ENCODE measurements at regions not wholly inside any gene's neighbourhood (a gene's known extent, or its start where the extent isn't known, plus 50 kb on each side); places are given as distances from the start of the nearest gene placed in this dataset.
"Not testable (repeated sequence)": the region's sequence is repeated elsewhere in the genome, so short reads cannot be mapped to it uniquely, and the experiment has no call there.

DNA sequence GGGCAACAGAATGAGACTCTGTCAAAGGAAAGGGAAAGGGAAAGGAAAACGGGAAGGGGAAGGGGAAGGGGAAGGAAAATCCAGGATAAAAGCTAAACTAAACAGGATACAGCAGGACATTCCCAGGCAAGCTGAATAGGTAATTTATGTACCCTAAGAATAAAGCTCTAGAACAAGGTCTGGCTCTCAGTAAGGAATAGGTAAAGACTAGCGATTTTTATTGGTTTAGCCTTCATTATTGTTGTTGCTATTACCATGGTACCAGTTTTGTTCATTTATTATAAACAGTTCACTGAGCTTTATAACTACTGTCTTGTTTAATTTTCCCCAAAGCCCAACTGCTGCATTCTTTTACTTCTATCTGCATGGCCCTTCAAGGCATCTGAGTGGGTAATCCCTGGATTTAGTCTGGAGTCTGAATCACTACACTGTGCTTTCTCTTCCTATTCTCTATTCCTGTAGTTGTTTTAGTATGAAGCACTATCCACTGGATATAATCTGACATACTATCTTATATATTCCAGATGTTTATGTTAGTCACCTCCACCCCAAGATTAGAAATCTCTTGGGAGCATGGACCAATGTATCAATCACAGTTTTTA lies 127.1 kb upstream of the TANK start:
- DNase-seq: no peak

DNA sequence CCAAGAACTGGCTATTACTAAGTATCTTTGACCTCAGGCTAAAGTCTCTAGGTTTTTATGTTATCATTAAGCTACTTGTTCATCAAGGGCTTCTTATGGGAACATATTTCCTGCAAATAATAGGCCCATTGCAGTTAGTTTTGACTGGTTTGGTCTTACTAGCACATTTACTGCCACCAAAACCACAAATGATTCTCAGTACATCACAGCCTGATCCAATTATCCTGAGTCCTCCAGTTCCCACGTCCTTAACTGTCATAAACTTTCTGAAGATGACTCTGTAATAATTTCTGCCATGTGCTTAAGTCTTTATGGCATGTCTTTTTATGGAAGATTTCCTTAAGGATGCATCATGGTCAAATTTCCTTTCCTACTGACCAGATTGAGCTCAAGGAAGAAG lies 123.3 kb upstream of the TANK start:
- DNase-seq: no peak

DNA sequence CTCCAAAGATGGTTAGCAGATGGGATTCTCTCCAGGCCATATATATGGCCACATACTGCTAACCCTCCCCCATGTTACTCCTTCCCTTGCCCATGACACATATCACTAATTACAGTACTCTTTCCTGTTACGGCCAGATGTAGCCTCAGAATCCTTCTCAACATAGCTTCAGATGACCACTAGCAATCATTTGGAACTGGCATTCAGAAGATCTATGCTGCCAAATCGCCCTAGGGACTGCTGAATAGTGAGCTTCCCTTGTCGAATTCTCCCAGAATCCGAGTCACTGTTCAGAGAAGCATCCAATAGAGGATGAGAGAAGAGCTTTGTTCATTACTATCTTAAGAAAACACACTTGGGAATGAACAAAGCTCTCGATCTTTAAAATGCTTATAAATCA lies 121.2 kb upstream of the TANK start:
- DNase-seq: no peak

DNA sequence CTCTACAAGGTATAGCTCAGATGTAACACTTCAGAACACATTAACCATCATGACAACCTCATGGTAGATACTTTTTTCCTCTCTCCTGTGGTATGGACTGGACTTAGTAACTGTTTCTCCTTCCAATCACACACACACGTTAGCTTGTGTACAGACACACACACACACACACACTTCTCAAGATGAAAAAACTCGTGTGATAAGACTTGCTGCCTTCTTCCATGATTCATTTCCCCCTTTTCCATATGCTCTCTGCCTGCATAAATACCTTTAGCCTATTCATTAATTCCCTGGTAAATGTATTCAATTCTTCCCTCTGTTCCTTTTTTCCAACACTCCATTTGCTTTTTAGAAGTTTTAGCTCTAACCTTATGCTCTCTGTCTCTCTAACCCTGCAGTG lies 118.9 kb upstream of the TANK start:
- DNase-seq: no peak

- no peak for DNase-seq
Measured at GRCh38 chr2:161042990-161043625, 117.1 kb upstream of the TANK start.

DNA sequence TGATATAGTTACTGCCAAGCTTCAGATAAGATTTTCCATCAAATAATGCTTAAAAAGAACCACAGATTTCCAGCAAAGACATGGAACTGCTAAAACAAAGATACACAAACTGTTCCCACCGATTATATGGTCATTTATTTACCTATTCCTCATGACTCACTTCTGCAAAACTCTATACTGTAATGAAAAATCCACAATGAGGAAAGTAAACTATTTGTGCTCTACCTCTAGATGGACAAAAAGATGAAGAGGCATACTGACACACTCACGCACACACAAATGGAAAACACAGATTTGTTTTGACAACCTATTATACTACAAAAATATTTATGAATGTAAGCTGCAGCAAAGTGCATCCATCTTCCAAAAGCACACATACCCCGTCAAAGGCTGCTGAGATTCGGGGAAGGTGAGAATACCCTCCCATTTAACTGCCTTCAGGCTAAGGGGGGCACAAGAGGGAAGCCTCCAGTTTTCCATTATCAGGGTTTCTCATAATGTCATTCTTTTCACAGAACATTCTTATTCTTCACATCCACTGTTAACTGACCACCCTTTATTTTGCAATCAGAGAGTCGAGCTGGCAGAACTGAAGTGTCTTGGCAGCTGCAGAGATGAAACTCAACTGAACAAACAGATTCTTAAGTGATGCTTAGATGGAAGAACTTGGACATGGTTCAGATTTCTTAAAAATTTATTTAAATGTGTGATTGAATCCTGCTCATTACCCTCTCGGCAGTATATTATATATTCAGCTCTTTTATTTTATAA lies 115.9 kb upstream of the TANK start:
- no peak for DNase-seq

DNA sequence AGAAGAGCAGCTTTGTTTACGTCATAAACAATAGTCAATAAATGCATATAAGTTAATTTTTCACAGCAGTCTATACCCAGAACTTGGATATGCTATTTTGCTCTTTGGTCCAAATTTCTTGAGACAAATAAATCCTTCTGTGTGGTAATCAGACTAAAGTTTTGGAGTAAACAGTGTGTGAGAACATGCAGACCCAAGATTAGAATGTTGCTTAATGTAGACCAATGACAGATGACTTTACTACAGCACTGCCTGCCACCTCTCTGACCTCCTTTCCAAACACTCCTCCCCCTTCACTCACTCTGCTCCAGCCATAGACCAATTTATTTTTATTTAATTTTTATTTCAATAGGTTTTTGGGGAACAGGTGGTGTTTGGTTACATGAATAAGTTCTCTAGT lies 115.3 kb upstream of the TANK start:
- DNase-seq: no peak

DNA sequence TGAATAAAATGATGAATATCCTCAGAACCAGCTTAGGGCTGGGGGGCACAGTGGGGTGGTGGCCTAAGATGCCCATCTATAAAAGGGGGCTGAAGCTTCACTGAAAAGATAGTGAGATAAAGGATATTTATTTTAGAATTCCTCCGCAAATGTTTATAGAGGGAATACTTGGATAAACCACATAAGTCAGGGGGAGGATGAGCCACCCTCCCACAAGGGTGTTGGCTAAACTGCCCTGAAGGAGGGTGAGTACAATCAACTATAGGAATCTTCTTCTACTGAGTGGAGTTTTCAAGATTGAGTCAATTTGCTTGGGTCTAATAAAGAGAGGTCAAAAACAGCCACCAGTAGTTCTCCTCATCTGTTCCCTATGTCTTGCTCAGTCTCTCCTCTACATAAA lies 114.5 kb upstream of the TANK start:
- DNase-seq: no peak

GRCh38 chr2:161046876-161047275 lies 113.4 kb upstream of the TANK start:
- DNase-seq: no peak

DNA sequence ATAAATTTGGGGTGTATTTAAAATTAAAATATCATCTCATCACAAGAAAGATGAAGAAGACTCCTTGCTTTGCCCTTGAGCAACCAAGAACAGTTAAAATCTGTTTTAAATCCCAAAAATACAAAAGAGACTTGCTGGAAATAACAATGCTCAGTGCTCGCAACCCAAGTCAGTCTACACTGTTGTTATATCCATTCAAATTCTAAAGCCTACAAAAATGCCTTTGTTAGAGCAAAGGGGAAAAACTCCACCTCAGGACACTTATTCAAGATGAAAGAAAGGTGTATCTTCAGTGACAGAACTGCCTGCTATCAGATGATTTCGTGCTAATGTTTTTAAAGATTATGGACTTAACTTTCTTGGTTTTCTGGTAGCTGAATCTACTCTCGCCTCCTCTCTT lies 111.9 kb upstream of the TANK start:
- DNase-seq: no peak

- no peak for DNase-seq
Measured at GRCh38 chr2:161049559-161049958, 110.7 kb upstream of the TANK start.

- DNase-seq: no peak
Measured at GRCh38 chr2:161052214-161052613, 108.0 kb upstream of the TANK start.

DNA sequence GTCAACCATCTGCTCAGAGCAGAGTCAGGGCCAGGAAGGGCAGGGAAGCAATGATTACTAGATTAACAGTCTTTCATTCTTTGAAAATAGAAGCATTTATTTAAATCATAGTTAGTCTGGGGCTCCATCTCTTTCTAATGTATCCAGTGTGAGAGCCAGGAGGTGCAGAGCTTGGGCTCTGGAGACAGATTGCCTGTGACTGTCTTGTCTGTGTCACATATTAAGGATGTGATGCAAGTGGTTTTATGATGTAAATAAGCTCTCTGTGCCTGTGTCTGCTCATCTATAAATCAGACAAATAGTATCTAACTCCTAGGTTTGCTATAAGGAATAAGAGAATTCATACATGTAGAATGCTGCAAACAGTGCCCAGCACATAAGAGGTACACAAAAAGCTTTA lies 104.9 kb upstream of the TANK start:
- no peak for DNase-seq

- no peak for DNase-seq
Measured at GRCh38 chr2:161059388-161059787, 100.8 kb upstream of the TANK start.

DNA sequence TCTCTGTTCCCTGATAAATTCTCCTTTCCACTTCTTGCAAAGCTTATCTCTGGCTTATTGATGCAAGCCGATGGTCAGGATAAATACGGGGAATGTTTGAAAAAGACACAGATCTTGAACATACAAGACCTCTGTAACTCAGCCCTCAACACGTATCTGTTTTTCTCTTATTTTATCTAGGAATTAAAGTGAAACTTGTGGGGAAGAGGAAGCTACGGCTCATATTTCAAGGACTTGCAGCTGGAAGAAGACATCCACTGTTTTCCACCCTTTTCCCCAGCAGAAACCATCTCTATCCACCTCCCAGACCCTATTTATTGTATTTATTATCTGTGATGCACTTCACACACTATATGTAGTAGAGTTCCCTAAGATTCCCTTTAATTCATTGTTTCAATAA lies 98.4 kb upstream of the TANK start:
- DNase-seq: no peak

- DNase-seq: peak; percentile 52 to 71
Measured at GRCh38 chr2:161063157-161063945, 96.9 kb upstream of the TANK start.

DNA sequence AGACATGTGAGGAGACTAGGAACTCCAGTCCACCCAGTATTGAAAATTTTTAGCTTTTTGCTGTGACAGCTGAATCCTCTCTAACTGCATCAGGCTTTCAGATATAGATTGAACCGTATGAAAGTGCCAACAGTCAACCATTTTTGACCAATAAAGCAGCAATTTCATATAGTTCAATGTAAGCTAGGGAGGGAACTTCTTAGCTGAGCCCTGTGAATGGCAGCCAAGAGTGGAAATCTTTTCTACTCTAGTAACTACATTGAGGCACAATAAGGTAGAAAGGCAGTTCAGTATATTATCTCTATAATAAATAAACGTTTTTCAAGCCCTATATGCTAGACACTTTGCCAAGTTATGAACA lies 96.3 kb upstream of the TANK start:
- DNase-seq: no peak

DNA sequence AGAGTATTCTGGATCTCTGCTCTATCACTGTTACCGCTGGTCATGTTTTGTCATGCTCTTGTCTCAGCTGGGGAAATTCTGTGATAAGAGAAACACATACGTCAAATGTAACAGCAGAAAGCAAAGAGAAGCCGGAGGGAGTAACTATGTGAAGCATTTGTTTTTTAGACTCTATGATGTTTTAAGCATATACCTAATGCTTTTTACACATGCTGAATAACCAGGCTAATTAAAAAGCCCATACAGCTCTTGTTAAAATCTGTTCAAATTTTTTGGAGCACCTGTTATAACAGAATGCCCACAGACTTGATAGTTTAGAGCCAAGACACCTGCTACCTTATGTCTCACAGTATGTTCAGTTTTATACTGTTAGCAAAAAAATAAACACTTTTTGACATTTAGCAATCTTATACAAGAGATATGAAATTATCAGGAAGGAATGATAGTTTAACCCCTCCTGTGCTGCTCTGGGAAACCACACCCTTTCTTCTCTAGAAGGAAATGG lies 92.3 kb upstream of the TANK start:
- DNase-seq: no peak

DNA sequence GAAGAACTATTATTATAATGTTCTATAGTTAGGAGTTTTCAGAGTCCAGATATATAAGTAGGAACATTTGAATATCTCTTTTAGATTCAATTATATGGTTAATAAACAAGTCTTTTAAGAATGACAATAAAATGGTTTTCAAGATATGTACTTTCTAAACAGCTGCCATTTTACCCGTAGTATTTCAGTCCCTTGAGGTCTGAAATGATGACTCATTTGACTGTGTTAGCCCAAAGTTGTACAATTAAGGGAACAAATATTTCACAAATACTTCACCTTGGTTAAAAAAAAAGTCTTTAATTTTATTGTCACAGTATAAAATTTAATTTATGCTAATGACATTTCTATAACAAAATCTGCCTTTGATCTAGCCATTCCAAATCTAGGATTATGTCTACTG lies 91.6 kb upstream of the TANK start:
- DNase-seq: no peak

DNA sequence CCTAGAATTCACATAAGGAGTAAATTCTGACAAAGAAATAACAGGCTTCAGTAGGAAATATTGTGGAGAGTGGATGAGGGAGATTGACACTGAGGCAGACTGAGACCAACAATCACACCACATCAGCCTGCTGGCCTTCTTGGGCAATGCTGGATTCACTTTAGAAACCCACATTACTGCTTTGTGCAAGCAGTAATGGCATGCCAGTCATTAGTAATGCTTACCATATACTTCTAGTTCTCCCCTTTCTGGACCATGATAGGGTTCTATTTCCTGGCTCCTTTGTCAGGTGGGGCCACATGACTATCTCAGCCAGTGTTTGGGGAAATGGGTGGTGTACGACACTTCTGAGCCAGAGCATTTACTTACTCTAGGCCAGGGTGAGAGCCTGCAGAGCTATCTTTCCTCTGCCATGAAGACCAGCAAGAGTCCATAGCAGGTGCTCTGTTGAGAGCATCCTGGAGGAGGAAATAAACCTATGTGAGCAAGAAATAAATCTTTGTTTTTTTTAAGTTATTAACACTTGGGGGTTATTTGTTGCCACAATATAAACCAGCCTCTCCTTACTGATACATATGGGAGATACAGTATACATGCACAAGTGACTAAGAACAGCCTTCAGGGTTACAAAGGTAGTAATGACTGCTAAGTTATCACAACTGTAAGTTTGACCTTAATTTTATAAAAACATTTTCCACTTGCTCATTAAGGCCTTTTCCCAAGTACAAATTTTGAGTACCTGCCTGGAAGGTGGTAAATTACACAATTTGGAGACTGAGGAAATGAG lies 89.3 kb upstream of the TANK start:
- DNase-seq: no peak

DNA sequence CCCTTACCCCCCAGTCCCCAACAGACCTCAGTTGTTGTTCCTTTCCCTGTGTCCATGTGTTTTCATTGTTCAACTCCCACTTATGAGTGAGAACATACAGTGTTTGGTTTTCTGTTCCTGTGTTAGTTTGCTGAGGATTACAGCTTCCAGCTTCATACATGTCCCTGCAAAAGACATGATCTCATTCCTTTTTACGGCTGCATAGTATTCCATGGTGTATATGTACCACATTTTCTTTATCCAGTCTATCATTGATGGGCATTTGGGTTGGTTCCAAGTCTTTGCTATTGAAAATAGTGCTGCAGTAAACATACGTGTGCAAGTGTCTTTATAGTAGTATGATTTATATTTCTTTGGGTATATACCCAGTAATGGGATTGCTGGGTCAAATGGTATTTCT lies 87.8 kb upstream of the TANK start:
- DNase-seq: not testable (repeated sequence)

- DNase-seq: no peak
Measured at GRCh38 chr2:161075701-161076100, 84.5 kb upstream of the TANK start.

DNA sequence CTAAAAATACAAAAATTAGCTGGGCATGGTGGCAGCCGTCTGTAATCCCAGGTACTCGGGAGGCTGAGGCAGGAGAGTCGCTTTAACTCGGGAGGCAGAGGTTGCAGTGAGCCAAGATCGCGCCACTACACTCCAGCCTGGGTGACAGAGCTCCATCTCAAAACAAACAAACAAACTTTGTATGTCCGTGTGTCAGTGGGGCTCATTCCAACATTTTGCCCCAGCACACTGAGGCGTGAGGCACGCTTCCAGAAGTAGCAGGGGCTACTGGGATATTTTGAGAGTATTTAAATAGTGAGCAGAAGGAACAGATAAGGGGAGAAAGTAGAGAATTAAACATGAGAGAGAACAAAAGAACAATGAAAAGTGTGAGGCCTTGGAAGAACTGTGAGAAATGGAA lies 83.3 kb upstream of the TANK start:
- no peak for DNase-seq

Data from AML-193 (cell line).